GM21360 (cell line): ENCODE measurements at regions not wholly inside any gene's neighbourhood (a gene's known extent, or its start where the extent isn't known, plus 50 kb on each side); places are given as distances from the start of the nearest gene placed in this dataset.
"Not testable (repeated sequence)": the region's sequence is repeated elsewhere in the genome, so short reads cannot be mapped to it uniquely, and the experiment has no call there.

Source experiments
- ATAC-seq: cut with Tn5 transposase; IDR thresholded peaks from one replicate; pipeline ENCODE4 v1.9.1; 2021; ENCODE audit warnings: mild to moderate bottlenecking, moderate library complexity; ENCODE audit not compliant: unreplicated experiment

GRCh38 chr13:111610081-111610480, 289.6 kb downstream of the TEX29 start:
- ATAC-seq: no peak

- no peak for ATAC-seq
These were observed 290.4 kb downstream of the TEX29 start for GRCh38 chr13:111610879-111611278.

GRCh38 chr13:111611651-111612050, 291.2 kb downstream of the TEX29 start:
- no peak for ATAC-seq

DNA sequence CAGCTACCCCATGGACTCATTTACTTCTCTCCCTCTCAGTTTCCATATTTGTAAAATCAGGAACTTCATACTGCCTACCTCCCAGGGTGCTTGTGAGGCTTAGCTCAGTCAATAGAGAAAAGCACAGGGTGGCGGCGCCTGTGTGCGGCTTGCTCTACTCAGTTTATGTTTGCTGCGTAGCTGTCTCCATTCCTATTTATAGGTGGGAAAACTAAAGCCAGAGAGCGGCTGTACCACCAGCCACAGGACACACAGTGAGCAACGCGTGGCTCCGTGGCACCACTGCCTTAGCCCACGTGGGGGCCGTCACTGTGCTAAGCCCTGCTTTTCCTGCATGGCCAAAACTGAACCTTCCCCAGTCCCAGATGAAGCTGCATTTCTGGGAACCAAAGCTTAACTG, 292.4 kb downstream of the TEX29 start:
- ATAC-seq: no peak

DNA sequence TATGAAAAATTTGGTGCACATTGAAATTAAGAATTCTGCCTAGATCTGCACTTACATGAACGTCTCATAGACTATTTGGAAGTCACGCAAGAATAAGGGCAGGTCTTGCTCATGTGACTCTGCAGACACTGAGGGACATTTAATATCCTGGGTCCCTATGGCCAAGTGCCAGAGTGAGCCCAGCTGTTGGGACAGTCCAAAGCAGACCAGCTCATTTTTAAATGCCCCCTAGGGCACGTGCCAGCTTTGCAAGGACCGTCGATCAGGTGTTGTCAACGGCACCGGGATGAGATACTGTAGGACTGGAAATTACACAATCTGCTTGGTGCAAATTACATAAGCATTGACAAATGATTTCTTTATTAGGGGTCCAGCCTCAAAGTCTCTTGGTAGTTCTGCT, 293.6 kb downstream of the TEX29 start:
- no peak for ATAC-seq

- ATAC-seq: no peak
These were observed 294.2 kb downstream of the TEX29 start for GRCh38 chr13:111614613-111615012.

DNA sequence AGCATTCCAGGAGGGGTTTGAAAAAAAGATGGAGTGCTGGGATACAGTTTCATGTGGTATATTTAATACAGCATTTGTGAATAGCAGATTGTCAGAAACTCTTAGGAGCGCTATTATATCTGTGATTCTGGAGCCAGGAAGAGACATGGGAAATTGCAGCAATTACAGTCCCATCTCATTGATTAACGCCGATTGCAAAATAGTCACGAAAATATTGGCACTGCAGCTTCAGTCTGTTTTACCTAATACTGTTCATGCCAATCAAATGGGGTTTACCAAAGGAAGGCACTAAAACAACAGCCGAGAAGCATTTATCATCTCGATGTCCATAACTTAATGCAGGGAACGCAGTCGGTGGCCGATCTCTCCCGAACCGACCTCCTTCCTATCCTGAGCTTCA, 295.8 kb downstream of the TEX29 start:
- no peak for ATAC-seq

DNA sequence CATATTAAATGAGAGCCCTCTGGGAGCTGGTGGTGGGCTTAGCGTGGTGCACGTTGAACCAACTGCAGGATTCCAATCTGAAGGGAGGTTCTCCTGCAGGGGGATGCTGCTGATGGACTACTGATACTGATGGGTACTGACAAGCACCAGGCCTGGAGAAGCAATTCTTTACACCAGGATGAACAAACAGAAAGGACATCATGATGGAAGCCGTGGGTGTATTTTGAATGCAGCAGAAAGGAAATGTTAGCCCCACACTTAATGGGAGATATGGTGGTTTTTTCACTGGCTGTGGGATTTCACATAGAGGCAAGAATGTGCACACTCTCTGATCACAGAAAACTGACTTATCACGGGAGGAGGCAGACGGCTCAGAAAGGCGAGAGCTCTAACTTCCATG, 299.7 kb downstream of the TEX29 start:
- no peak for ATAC-seq

- no peak for ATAC-seq
These were observed 300.1 kb downstream of the TEX29 start for GRCh38 chr13:111620586-111620985.

GRCh38 chr13:111621164-111621563, 300.7 kb downstream of the TEX29 start:
- no peak for ATAC-seq

DNA sequence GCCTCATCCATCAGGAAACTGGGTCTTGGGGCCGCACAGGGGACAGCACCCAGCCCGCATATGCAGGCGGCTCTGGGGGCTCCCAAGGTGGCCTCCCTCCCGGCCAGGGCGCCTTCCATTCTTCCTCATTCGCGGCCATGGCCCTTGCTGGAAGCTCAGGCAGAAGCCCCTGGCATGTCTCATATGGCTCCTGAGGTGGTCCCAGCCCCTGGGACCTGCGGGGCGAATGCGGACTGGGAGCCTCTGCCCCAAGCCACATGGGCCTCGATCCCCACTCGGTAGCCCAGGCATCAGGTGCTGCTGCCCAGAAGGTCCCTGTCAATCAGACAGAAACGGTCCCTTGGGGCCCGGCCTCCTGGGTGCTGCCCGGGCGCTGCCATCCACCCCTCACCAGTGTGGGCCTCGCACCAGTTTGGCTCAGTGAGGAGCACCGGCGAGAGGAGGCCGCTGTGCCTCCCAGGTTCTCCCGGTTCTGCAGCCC, 301.6 kb downstream of the TEX29 start:
- ATAC-seq: no peak

DNA sequence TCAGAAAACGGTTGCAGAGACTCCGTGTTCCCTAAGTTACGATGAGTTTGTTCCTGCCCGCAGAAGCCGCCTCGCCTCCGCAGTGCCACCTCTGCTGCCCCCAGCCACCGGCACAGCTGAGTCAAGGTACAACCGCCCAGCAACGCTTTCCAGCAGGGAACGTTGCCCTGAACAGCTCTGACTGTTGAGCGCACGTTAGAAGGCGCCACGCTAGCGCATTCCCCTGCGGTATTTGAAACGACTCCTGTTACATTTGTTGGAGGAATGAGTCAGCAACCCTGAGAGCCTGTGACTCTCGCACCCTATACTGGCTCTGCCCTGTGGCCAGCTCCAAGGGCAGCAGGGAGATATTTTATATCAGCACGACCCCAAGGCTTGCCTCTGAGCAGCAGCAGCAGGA, 302.8 kb downstream of the TEX29 start:
- no peak for ATAC-seq

DNA sequence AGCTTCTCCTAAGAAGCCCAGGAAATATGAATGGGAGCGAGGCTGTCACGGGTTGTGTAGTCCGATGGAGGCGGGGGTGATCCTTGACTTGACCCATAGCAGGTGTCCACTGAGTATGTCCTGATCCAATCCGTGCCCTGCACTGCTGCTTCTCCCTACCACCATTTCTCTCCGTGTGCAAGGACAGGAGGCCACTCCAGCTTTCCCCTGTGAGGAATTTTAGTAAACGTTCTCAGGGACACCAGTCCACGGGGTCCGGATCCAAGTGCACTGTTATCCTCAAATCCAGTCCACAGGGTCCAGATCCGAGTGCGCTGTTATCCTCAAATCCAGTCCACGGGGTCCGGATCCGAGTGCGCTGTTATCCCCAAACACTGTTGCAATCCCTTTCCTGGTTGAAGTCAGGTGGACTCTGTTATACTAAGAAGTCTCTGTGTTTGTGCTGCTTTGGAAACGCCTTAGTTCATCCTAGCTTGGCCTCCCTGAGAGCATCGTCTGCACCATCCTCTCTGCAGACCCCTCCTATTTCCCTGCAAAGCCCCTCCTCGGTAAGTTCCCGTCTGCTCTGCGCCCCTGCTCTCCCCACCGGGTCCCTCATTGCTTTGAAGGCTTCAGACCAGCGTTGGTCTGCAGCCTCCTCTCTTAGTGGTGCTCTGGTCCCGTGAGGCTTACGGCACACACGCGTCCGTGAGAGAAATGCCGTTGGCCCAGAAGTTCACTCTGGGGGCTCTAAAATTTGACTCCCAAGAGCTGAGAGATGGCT, 303.5 kb downstream of the TEX29 start:
- no peak for ATAC-seq

DNA sequence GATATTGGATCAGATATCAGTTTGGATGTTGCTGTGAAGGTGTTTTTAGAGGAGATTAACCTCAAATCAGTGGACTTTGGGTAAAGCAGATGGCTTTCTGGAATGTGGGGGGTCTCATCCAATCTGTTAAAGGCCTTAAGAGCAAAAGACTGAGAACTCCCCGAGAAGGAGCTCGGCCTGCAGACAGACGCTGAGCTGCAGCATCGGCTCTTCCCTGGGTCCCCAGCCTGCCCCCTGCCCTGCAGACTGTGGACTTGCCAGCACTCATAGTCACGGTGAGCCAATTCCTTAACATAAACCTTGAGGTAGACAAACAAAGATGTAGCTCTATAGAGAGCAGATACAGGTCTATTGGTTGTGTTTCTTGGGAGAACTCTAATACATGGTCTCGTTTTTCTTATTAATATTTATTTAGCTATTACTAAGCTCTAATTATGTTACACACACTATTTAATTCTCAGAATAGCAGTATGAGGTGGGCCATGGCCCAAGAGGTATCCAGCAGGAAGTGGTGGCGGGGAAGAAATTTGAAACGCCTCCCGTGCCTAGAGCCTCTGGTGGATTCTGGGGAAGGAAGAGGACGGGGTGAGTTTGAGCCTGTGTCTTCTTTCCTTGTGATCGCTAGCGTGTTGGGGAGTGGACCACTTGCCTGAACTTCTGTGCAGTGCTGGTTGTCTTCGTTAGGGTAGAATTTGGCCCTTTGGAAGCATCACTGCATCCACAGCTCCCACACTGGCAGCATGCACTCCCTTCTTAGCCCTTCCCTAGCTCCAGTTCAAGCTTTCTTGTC, 305.3 kb downstream of the TEX29 start:
- no peak for ATAC-seq

DNA sequence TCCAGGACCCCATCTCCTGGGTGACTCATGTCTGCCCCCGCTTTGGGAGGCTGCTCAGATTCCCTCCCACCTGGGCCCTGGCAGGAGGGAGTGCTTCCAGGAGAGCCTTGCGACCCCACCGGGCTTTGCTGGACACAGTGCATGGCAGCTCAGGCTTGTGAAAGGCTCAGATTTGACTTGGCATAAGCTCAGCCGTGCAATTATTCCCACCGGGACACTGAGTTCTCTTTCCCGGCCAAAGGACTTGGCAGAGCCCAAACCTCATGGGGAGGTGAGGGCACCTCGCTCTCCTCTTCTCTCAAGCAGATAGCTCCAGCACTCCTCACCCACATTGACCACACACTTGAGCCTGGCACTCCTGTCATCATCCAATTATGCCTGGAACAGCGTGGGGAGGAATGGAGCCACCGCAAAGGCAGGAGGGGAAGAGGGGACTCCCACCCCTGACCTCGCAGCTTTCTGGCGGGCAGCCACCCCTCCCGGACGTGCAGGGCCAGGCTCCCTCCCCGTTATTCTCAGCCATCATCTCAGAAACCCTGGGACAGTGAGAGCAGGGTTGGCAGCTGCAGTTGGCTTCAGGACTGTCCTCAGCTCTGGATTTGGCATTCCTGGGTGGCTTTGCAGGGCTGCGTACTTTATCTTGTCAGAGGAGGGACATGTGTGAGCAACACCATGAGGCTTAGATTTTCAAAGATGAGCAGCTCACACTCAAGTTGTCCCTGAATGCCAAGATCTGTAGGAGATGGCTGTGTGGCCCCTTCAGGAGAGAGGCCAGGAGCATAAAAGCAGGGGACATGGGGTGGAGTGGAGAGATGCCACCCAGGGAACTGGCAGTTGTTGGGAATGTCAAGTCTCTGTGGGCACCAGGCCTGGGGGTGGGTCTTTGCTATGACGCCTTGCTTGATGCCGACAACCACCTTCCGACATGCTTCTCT, 306.2 kb downstream of the TEX29 start:
- ATAC-seq: no peak

GRCh38 chr13:111627596-111627995, 307.2 kb downstream of the TEX29 start:
- ATAC-seq: no peak

DNA sequence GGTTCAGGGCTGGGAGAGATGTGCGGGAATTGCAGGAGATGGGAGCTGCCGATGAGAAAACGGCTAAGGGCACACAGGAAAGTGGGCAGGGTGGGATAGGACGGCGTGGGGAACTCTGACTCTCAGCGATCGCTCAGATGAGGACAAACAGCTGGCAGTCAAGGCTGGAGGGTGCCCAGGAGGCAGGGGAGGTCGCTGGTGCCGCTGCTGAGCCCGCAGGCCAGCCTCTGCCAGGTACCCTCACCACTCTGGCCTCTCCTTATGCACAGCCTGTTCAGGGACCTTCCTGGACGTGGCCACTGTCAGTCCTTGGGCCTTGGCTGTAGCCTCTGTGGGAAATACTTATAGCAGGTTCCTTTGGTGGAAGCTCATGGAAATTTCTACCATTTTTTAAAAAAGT, 308.6 kb downstream of the TEX29 start:
- ATAC-seq: no peak

- ATAC-seq: no peak
These were observed 309.0 kb downstream of the TEX29 start for GRCh38 chr13:111629457-111629856.

DNA sequence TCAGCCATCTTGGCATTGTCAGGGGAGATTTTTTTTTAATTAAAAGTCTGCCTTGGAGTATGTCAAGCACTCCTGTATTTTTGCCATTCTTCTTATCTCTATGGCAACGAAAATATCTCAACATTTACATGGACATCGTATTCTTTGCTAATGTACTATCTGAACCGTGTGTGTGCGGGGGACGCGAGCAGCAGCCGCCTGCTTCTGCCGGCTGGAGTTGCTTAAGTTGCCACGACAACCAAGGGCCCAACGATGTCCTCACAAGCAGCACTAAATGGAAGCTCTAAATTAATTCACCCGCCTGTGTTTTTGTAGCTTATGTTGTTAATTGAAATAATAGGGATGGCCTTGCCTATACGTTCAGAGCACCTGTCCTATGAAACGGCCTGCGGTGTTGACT, 309.5 kb downstream of the TEX29 start:
- ATAC-seq: no peak

DNA sequence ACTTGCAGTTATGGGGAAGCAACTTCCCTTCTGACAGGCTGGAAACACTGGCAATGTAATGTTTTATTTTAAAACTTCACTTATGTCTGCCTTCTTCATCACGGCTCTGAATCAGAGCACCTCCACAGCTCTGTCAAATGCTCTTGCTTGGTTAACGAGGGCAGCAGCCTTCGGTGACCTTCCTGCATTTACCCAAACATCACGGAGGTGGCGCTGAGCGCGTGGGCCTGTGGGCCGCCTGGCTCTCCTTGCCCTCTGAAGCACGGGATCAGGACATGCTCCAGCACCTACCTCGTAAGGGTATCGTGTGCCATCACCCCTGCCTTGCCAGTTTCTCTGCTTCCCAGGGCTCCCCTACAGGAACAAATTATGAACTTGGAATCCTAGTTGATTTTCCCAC, 310.0 kb downstream of the TEX29 start:
- no peak for ATAC-seq

GRCh38 chr13:111631271-111631670, 310.8 kb downstream of the TEX29 start:
- ATAC-seq: not testable (repeated sequence)
